Spleen (tissue), 11 donors: ENCODE measurements at regions not wholly inside any gene's neighbourhood (a gene's known extent, or its start where the extent isn't known, plus 50 kb on each side); places are given as distances from the start of the nearest gene placed in this dataset.

Experiments
- DNase-seq: peaks from one replicate; pipeline ENCODE4 v3.0.0-alpha.2; 2020
- H3K27ac ChIP-seq, 8 donors: fragments of 200-600 bp; sonication (generic) in 7 of 8; 1 replicate in 4 of 8; 2 replicates in 4 of 8; pipeline versions ENCODE4 v1.5.0 to v1.8.0; 2016 to 2021; ENCODE audit warnings: inconsistent platforms in 4 of 8, mild to moderate bottlenecking in 4 of 8, moderate library complexity in 1 of 8
- H3K27me3 ChIP-seq, 7 donors: fragments of 200-600 bp; sonication (generic) in 6 of 7; replicated peaks in 1 of 7; 1 replicate in 4 of 7; 2 replicates in 3 of 7; pipeline versions ENCODE4 v1.5.0 to v1.8.0; 2016 to 2021; ENCODE audit warnings: inconsistent platforms in 3 of 7, mild to moderate bottlenecking in 1 of 7
- H3K36me3 ChIP-seq, 6 donors: fragments of 200-600 bp; sonication (generic) in 5 of 6; 1 replicate in 4 of 6; 2 replicates in 2 of 6; pipeline versions ENCODE4 v1.5.0 to v1.8.0; 2016 to 2021; ENCODE audit warnings: inconsistent platforms in 2 of 6
- H3K4me1 ChIP-seq, 6 donors: fragments of 200-600 bp; sonication (generic) in 5 of 6; 1 replicate in 3 of 6; 2 replicates in 3 of 6; pipeline versions ENCODE4 v1.5.0 to v1.8.0; 2016 to 2021; ENCODE audit warnings: inconsistent platforms in 3 of 6
- H3K4me3 ChIP-seq, 8 donors: fragments of 200-600 bp; sonication (generic) in 7 of 8; 1 replicate in 4 of 8; 2 replicates in 4 of 8; pipeline versions ENCODE4 v1.5.0 to v1.8.0; 2016 to 2021; ENCODE audit warnings: inconsistent platforms in 4 of 8, mild to moderate bottlenecking in 4 of 8, moderate library complexity in 2 of 8
- H3K9me3 ChIP-seq, 8 donors: fragments of 200-600 bp; sonication (generic) in 7 of 8; 1 replicate in 4 of 8; 2 replicates in 4 of 8; pipeline versions ENCODE4 v1.5.0 to v1.8.0; 2016 to 2021; ENCODE audit warnings: inconsistent platforms in 4 of 8
- CTCF ChIP-seq, 11 experiments: fragments of 200-600 bp in 7 of 11; fragments of 450-650 bp in 4 of 11; sonication (generic) in 4 of 11; IDR thresholded peaks in 8 of 11; conservative IDR thresholded peaks in 3 of 11; 1 replicate in 7 of 11; 2 replicates in 4 of 11; pipeline versions ENCODE4 v1.4.0 to v1.8.0; 2016 to 2021; ENCODE audit warnings: antibody characterized with exemption in 11 of 11, inconsistent platforms in 4 of 11, mild to moderate bottlenecking in 1 of 11
- POLR2A ChIP-seq, 3 donors: fragments of 450-650 bp; IDR thresholded peaks; one replicate each; pipeline ENCODE4 v1.5.1; 2017; ENCODE audit warnings: antibody characterized with exemption in 3 of 3, mild to moderate bottlenecking in 1 of 3
- POLR2AphosphoS5 ChIP-seq, 3 donors: sonication (generic); formaldehyde crosslinking; IDR thresholded peaks; one replicate each; pipeline ENCODE4 v1.5.1; 2017; ENCODE audit warnings: antibody characterized with exemption in 3 of 3
- WGBS, 5 donors: extraction: QIAGEN DNeasy Blood & Tissue Kit in 3 of 5; methylation state at CpG; one replicate each; pipeline versions ENCODE4 v1.1.5 to v1.1.7; 2013 to 2018; 5-methylcytosine and 5-hydroxymethylcytosine counted together
- intact Hi-C: fragments of 100-400 bp; cut with DNase I; formaldehyde crosslinking; loops from one replicate; pipeline ENCODE4 v1.15.0; 2023; ENCODE audit warnings: low total_unique reads
- donor health status: healthy with polysubstance abuse.
- donor health status: DM: no; HTN: no; CAD: no; lungs with moderate emphysema.
- donor health status: DM: no; HTN: no; CAD: no.
- donor health status: Bipolar disorder and iron deficiency.
- donor health status: healthy.
- donor health status: DM: no; HTN: no; CAD: no.
- donor health status: DM: yes; HTN: yes; CAD: no.

GRCh38 chr10:9214618-9215017, 1160.1 kb downstream of the GATA3 start:
- intact Hi-C loops: no loop called here
- Histone ChIP-seq H3K4me3 (no peak overlapping the region), H3K9me3 (no peaks in the 10 kb centered on the region), H3K36me3 (no peaks in the 10 kb centered on the region), H3K27ac (no peak overlapping the region), H3K4me1 (no peaks in the 10 kb centered on the region), H3K27me3 (peaks cover 0 to 20% (median 0%) of the 10 kb centered on the region in 7 donors)
- no peak for DNase-seq
- 55 to 68% (median 59%) methylated on average over 7 of the region's 7 CpGs for WGBS, 5 donors
- no peak for TF ChIP-seq CTCF (IDR thresholded peaks at IDR 0.05 in 8 of 11, conservative IDR thresholded peaks at IDR 0.05 in 3 of 11)
- no peak for TF ChIP-seq POLR2AphosphoS5 (IDR thresholded peaks at IDR 0.05)
- no peak for TF ChIP-seq POLR2A (IDR thresholded peaks at IDR 0.05)

DNA sequence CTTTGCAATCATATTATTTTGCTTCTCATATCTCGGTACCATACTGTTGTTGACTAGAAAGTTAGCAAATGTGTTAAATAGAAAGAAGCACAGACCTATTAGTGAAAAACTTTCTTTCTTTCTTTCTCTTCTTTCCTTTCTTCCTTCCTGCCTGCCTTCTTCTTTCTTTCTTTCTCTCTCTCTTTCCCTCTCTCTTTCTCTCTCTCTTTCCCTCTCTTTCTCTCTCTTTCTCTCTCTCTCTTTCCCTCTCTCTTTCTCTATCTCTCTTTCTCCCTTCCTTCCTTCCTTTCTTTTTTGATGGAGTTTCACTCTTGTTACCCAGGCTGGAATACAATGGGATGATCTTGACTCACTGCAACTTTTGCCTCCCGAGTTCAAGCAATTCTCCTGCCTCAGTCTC, 1160.6 kb downstream of the GATA3 start:
- 81 to 95% (median 89%) methylated on average over 2 of the region's 2 CpGs for WGBS, 5 donors
- no peaks in the 10 kb centered on the region for H3K36me3 ChIP-seq
- H3K4me3 ChIP-seq: no peak overlapping the region
- no peak overlapping the region for H3K27ac ChIP-seq
- intact Hi-C loops: no loop called here
- no peaks in the 10 kb centered on the region for H3K9me3 ChIP-seq
- TF ChIP-seq POLR2AphosphoS5 (IDR thresholded peaks at IDR 0.05) (no peak), CTCF (IDR thresholded peaks at IDR 0.05 in 8 of 11, conservative IDR thresholded peaks at IDR 0.05 in 3 of 11) (no peak), POLR2A (IDR thresholded peaks at IDR 0.05) (no peak)
- no peak for DNase-seq
- H3K27me3 ChIP-seq: peaks cover 0 to 20% (median 0%) of the 10 kb centered on the region in 7 donors
- no peaks in the 10 kb centered on the region for H3K4me1 ChIP-seq

- H3K9me3 ChIP-seq: no peaks in the 10 kb centered on the region
- 56 to 67% (median 59%) methylated on average over 4 of the region's 4 CpGs for WGBS, 5 donors
- TF ChIP-seq CTCF (IDR thresholded peaks at IDR 0.05 in 8 of 11, conservative IDR thresholded peaks at IDR 0.05 in 3 of 11) (no peak), POLR2AphosphoS5 (IDR thresholded peaks at IDR 0.05) (no peak), POLR2A (IDR thresholded peaks at IDR 0.05) (no peak)
- no peaks in the 10 kb centered on the region for H3K4me1 ChIP-seq
- no peaks in the 10 kb centered on the region for H3K36me3 ChIP-seq
- H3K4me3 ChIP-seq: no peak overlapping the region
- no peak for DNase-seq
- no peak overlapping the region for H3K27ac ChIP-seq
- intact Hi-C loops: no loop called here
- peaks cover 0 to 9% (median 0%) of the 10 kb centered on the region in 7 donors for H3K27me3 ChIP-seq
These were observed 1165.4 kb downstream of the GATA3 start for GRCh38 chr10:9219860-9220259.

DNA sequence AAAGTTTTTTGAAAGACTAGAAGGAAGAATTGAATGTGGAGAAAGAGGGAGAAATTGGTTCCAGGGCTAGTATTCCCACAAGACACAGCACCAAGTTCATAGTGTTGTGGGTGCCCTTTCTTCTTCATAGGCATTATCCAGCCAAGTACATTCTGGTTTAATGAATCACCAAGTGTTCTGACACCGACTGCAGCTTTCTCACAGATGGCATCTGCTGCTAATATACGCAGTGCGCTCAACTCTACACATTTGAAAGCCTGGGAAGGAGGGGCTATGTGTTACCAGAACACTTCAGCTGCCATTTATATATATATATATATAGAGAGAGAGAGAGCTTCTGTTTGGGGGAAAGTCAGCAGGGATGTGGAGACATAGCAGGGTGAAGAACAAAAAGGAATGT, 1168.4 kb downstream of the GATA3 start:
- 89 to 97% (median 96%) methylated on average over 3 of the region's 3 CpGs for WGBS, 5 donors

More for the DNA sequence above, 1168.4 kb downstream of the GATA3 start:
- no peak for DNase-seq
- TF ChIP-seq POLR2AphosphoS5 (IDR thresholded peaks at IDR 0.05) (no peak), POLR2A (IDR thresholded peaks at IDR 0.05) (no peak), CTCF (IDR thresholded peaks at IDR 0.05 in 8 of 11, conservative IDR thresholded peaks at IDR 0.05 in 3 of 11) (no peak)
- H3K27me3 ChIP-seq: peaks cover 0 to 7% (median 0%) of the 10 kb centered on the region in 7 donors
- no peak overlapping the region for H3K27ac ChIP-seq
- no peaks in the 10 kb centered on the region for H3K9me3 ChIP-seq
- H3K4me3 ChIP-seq: no peak overlapping the region
- no peaks in the 10 kb centered on the region for H3K36me3 ChIP-seq
- H3K4me1 ChIP-seq: no peaks in the 10 kb centered on the region
- intact Hi-C loops: no loop called here
